Type B pancreatic cell (in vitro differentiated cells): ENCODE measurements at regions not wholly inside any gene's neighbourhood (a gene's known extent, or its start where the extent isn't known, plus 50 kb on each side); places are given as distances from the start of the nearest gene placed in this dataset.
"Not testable (repeated sequence)": the region's sequence is repeated elsewhere in the genome, so short reads cannot be mapped to it uniquely, and the experiment has no call there.

Experiments
- DNase-seq: peaks from one replicate; pipeline ENCODE4 v3.0.0; 2021; ENCODE audit warnings: mixed read lengths; ENCODE audit not compliant: unreplicated experiment; ENCODE audit errors: extremely low spot score
- H3K27ac Mint-ChIP-seq: 2 replicates; pipeline ENCODE4 v1.8.0; 2021; ENCODE audit warnings: mild to moderate bottlenecking, mixed read lengths
- H3K27me3 Mint-ChIP-seq: 2 replicates; pipeline ENCODE4 v1.8.0; 2021; ENCODE audit warnings: mixed read lengths
- H3K36me3 Mint-ChIP-seq: 2 replicates; pipeline ENCODE4 v1.8.0; 2021; ENCODE audit warnings: mixed read lengths
- H3K4me1 Mint-ChIP-seq: one replicate; pipeline ENCODE4 v1.8.0; 2021; ENCODE audit warnings: mixed read lengths; ENCODE audit not compliant: unreplicated experiment
- H3K4me3 Mint-ChIP-seq: 2 replicates; pipeline ENCODE4 v1.8.0; 2021; ENCODE audit warnings: mild to moderate bottlenecking, mixed read lengths
- H3K9me3 Mint-ChIP-seq: 2 replicates; pipeline ENCODE4 v1.8.0; 2021; ENCODE audit warnings: mixed read lengths
- TF ChIP-seq, protein P1 (sequence below): fragments of 200-600 bp; sonication (generic); conservative IDR thresholded peaks from 2 replicates; pipeline ENCODE4 v1.5.0; 2021; ENCODE audit warnings: antibody characterized with exemption, mild to moderate bottlenecking

- no peaks in the 10 kb centered on the region for H3K9me3 Mint-ChIP-seq
- H3K36me3 Mint-ChIP-seq, result no peaks in the 10 kb centered on the region
- TF ChIP-seq, protein P1, sequence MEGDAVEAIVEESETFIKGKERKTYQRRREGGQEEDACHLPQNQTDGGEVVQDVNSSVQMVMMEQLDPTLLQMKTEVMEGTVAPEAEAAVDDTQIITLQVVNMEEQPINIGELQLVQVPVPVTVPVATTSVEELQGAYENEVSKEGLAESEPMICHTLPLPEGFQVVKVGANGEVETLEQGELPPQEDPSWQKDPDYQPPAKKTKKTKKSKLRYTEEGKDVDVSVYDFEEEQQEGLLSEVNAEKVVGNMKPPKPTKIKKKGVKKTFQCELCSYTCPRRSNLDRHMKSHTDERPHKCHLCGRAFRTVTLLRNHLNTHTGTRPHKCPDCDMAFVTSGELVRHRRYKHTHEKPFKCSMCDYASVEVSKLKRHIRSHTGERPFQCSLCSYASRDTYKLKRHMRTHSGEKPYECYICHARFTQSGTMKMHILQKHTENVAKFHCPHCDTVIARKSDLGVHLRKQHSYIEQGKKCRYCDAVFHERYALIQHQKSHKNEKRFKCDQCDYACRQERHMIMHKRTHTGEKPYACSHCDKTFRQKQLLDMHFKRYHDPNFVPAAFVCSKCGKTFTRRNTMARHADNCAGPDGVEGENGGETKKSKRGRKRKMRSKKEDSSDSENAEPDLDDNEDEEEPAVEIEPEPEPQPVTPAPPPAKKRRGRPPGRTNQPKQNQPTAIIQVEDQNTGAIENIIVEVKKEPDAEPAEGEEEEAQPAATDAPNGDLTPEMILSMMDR, result no peak
- no peak overlapping the region for H3K27ac Mint-ChIP-seq
- H3K27me3 Mint-ChIP-seq, result no peaks in the 10 kb centered on the region
- no peaks in the 10 kb centered on the region for H3K4me1 Mint-ChIP-seq
- DNase-seq, result no peak
- no peak overlapping the region for H3K4me3 Mint-ChIP-seq
Observed at GRCh38 chr7:54419209-54419608, 123.0 kb upstream of the VSTM2A start.

DNA sequence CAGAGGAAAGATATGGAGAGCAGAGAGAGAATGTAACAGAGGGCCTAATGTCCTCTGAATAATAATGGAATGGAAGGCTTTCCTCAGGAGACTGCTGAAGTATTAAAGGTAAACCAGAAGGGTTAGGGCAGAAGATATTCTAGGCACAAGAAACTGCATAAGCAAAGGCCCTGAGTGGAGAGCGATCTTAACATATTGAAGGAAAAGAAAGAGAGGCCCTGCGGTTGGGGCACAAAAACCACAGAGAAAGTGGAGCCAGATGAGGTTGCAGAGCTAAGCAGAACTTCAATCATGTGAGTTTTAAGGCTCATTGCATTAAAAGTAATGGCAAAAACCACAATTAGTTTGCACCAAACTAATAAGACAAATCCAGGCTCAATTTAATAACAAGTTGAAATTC is 115.8 kb upstream of the VSTM2A start:
- Mint-ChIP-seq H3K27me3 (no peaks in the 10 kb centered on the region), H3K4me3 (no peak overlapping the region), H3K9me3 (peaks cover 3% of the 10 kb centered on the region), H3K36me3 (no peaks in the 10 kb centered on the region), H3K27ac (no peak overlapping the region), H3K4me1 (no peaks in the 10 kb centered on the region)
- no peak for DNase-seq
- TF ChIP-seq, protein P1, result no peak

- H3K27me3 Mint-ChIP-seq, result no peaks in the 10 kb centered on the region
- no peak overlapping the region for H3K4me3 Mint-ChIP-seq
- no peak for DNase-seq
- H3K4me1 Mint-ChIP-seq, result no peaks in the 10 kb centered on the region
- H3K9me3 Mint-ChIP-seq, result peaks cover 3% of the 10 kb centered on the region
- TF ChIP-seq, protein P1, result no peak
- no peaks in the 10 kb centered on the region for H3K36me3 Mint-ChIP-seq
- no peak overlapping the region for H3K27ac Mint-ChIP-seq
Observed at GRCh38 chr7:54429111-54429510, 113.1 kb upstream of the VSTM2A start.

DNA sequence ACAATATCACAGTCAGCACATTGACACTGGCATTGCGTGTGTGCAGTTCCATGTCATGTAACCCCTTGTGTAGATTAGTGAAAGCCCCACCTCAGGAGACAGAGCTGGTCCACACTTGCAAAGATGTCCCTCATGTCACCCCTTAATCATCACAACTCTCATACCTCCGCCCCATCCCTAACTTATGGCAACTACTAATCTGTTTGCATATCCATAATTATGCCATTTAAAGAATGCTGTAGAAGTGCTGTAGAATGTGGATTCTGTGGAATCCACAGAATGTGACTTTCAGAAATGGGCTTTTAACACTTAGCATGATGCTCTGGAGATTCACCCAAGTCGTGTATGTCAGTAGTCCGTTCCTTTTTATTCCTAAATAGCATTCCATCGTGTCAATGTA is 102.8 kb upstream of the VSTM2A start:
- DNase-seq, result no peak
- Mint-ChIP-seq H3K4me3 (no peak overlapping the region), H3K36me3 (no peaks in the 10 kb centered on the region), H3K9me3 (no peaks in the 10 kb centered on the region), H3K4me1 (no peaks in the 10 kb centered on the region), H3K27me3 (no peaks in the 10 kb centered on the region), H3K27ac (no peak overlapping the region)
- TF ChIP-seq, protein P1, result no peak

GRCh38 chr7:54444046-54444686 is 98.0 kb upstream of the VSTM2A start:
- H3K36me3 Mint-ChIP-seq, H3K9me3 Mint-ChIP-seq, H3K4me1 Mint-ChIP-seq, H3K27ac Mint-ChIP-seq, H3K4me3 Mint-ChIP-seq, H3K27me3 Mint-ChIP-seq, DNase-seq: not testable (repeated sequence)

GRCh38 chr7:54453168-54453567 is 89.0 kb upstream of the VSTM2A start:
- H3K9me3 Mint-ChIP-seq, H3K36me3 Mint-ChIP-seq: not testable (repeated sequence)

DNA sequence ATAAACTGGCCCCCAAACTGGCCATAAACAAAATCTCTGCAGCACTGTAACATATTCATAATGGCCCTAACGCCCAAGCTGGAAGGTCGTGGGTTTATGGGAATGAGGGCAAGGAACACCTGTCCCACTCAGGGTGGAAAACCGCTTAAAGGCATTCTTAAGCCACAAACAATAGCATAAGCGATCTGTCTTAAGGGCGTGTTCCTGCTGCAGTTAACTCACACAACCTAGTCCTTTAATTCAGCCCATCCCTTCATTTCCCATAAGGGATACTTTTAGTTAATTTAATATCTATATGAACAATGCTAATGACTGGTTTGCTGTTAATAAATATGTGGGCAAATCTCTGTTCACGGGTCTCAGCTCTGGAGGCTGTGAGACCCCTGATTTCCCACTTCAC is 87.5 kb upstream of the VSTM2A start:
- not testable (repeated sequence) for H3K4me1 Mint-ChIP-seq, H3K36me3 Mint-ChIP-seq, H3K27me3 Mint-ChIP-seq

More at GRCh38 chr7:54453168-54453567, 89.0 kb upstream of the VSTM2A start:
- DNase-seq, H3K4me1 Mint-ChIP-seq, H3K4me3 Mint-ChIP-seq, H3K27me3 Mint-ChIP-seq, H3K27ac Mint-ChIP-seq: not testable (repeated sequence)

More for the DNA sequence above, 87.5 kb upstream of the VSTM2A start:
- not testable (repeated sequence) for H3K27ac Mint-ChIP-seq, DNase-seq, H3K9me3 Mint-ChIP-seq, H3K4me3 Mint-ChIP-seq
